Hematopoietic multipotent progenitor cell (in vitro differentiated cells): ENCODE measurements at regions not wholly inside any gene's neighbourhood (a gene's known extent, or its start where the extent isn't known, plus 50 kb on each side); places are given as distances from the start of the nearest gene placed in this dataset.
"Not testable (repeated sequence)": the region's sequence is repeated elsewhere in the genome, so short reads cannot be mapped to it uniquely, and the experiment has no call there.

Experiments used
- DNase-seq, 3 donors: peaks; one replicate each; pipeline ENCODE4 v3.0.0-alpha.2; 2011 to 2015; ENCODE audit warnings: low read depth in 2 of 3, low spot score in 2 of 3

GRCh38 chr2:19615402-19615801 lies 257.0 kb upstream of the OSR1 start:
- not testable (repeated sequence) for DNase-seq

- DNase-seq: no peak
These were observed 255.6 kb upstream of the OSR1 start for GRCh38 chr2:19614066-19614465.

GRCh38 chr2:19611491-19612332 lies 253.3 kb upstream of the OSR1 start:
- no peak for DNase-seq

GRCh38 chr2:19609266-19609665 lies 250.8 kb upstream of the OSR1 start:
- no peak for DNase-seq

- no peak for DNase-seq
These were observed 249.7 kb upstream of the OSR1 start for GRCh38 chr2:19607931-19608771.

- DNase-seq: no peak
These were observed 249.0 kb upstream of the OSR1 start for GRCh38 chr2:19607400-19607799.

GRCh38 chr2:19600982-19601381 lies 242.6 kb upstream of the OSR1 start:
- no peak for DNase-seq

GRCh38 chr2:19600506-19600905 lies 242.1 kb upstream of the OSR1 start:
- no peak for DNase-seq

- no peak for DNase-seq
These were observed 240.5 kb upstream of the OSR1 start for GRCh38 chr2:19598971-19599370.

- DNase-seq: no peak
These were observed 233.8 kb upstream of the OSR1 start for GRCh38 chr2:19592197-19592596.

- no peak for DNase-seq
These were observed 231.4 kb upstream of the OSR1 start for GRCh38 chr2:19589791-19590190.

GRCh38 chr2:19580830-19581229 lies 222.4 kb upstream of the OSR1 start:
- no peak for DNase-seq

GRCh38 chr2:19580264-19580663 lies 221.8 kb upstream of the OSR1 start:
- DNase-seq: no peak

GRCh38 chr2:19579461-19579860 lies 221.0 kb upstream of the OSR1 start:
- no peak for DNase-seq

- no peak for DNase-seq
These were observed 219.3 kb upstream of the OSR1 start for GRCh38 chr2:19577723-19578122.

GRCh38 chr2:19576411-19576810 lies 218.0 kb upstream of the OSR1 start:
- no peak for DNase-seq

GRCh38 chr2:19575641-19576040 lies 217.2 kb upstream of the OSR1 start:
- DNase-seq: no peak

- no peak for DNase-seq
These were observed 216.4 kb upstream of the OSR1 start for GRCh38 chr2:19574778-19575260.

GRCh38 chr2:19573784-19574183 lies 215.4 kb upstream of the OSR1 start:
- DNase-seq: no peak

- DNase-seq: no peak
These were observed 213.3 kb upstream of the OSR1 start for GRCh38 chr2:19571773-19572172.

- DNase-seq: no peak
These were observed 210.9 kb upstream of the OSR1 start for GRCh38 chr2:19569300-19569791.

- DNase-seq: no peak
These were observed 210.4 kb upstream of the OSR1 start for GRCh38 chr2:19568809-19569208.
